HepG2 (cell line): ENCODE measurements at regions not wholly inside any gene's neighbourhood (a gene's known extent, or its start where the extent isn't known, plus 50 kb on each side); places are given as distances from the start of the nearest gene placed in this dataset.
A peak's percentile ranks its signal among the peaks of the same experiment; 100 is the strongest.
"Not testable (repeated sequence)": the region's sequence is repeated elsewhere in the genome, so short reads cannot be mapped to it uniquely, and the experiment has no call there.

Source experiments
- ATAC-seq: fragments of 200-7000 bp; cut with Tn5 transposase; 3 replicates; pipeline ENCODE4 v1.9.1; 2020; ENCODE audit warnings: mild to moderate bottlenecking, moderate library complexity
- BruUV-seq: library from RNA; stranded (reverse); fragments of 400-500 nt; replicated peaks from 2 replicates; lab custom pipeline; 2021; lab: Mats Ljungman, UMichigan
- CTCF ChIA-PET: fragments of 300-600 bp; formaldehyde crosslinking; extraction: SDS; loops from one replicate; lab custom pipeline; 2021; ENCODE audit warnings: low total read pairs, inconsistent platforms, low intra/inter-chr PET ratio; lab: Yijun Ruan, JAX
- POLR2A ChIA-PET: fragments of 350-600 bp; sonication (Branson Sonifier 250); formaldehyde crosslinking; loops from one replicate; lab custom pipeline; 2020; ENCODE audit warnings: antibody characterized with exemption, inconsistent platforms; lab: Yijun Ruan, JAX
- DNase-seq: peaks from one replicate; pipeline ENCODE4 v3.0.0-alpha.2; 2015; ENCODE audit warnings: low spot score
- FAIRE-seq: peaks from 3 replicates; lab custom pipeline; 2011; peaks lifted over from hg19 to GRCh38; lab: Jason Lieb, UNC
- H2AFZ ChIP-seq: one replicate; pipeline ENCODE4 v1.6.1; 2011; ENCODE audit warnings: low read length, inconsistent platforms
- H3K27ac ChIP-seq: fragments of 300-600 bp; 3 replicates; pipeline ENCODE4 v1.8.0; 2011; ENCODE audit warnings: mixed run types, mild to moderate bottlenecking, mixed read lengths, low read length, inconsistent platforms; ENCODE audit not compliant: insufficient read depth; ENCODE audit errors: extremely low read length
- H3K27me3 ChIP-seq, 2 experiments: fragments of 200-600 bp in 1 of 2; 2 replicates in 1 of 2; 3 replicates in 1 of 2; pipeline versions ENCODE4 v1.6.0 to v1.8.0; 2011; ENCODE audit warnings: low read length in 2 of 2, mild to moderate bottlenecking in 2 of 2, moderate library complexity in 2 of 2, inconsistent platforms in 1 of 2; ENCODE audit not compliant: insufficient read depth in 2 of 2, control insufficient read depth in 1 of 2
- H3K36me3 ChIP-seq, 2 experiments: fragments of 200-600 bp in 1 of 2; replicated peaks in 1 of 2; 2 replicates in 1 of 2; 3 replicates in 1 of 2; pipeline versions ENCODE4 v1.5.1 to v1.8.0; 2011; ENCODE audit warnings: low read length in 2 of 2, inconsistent platforms in 1 of 2; ENCODE audit not compliant: insufficient read depth in 2 of 2, control insufficient read depth in 1 of 2
- H3K4me1 ChIP-seq: 2 replicates; pipeline ENCODE4 v1.5.1; 2012; ENCODE audit warnings: low read length, inconsistent platforms; ENCODE audit not compliant: insufficient read depth
- H3K4me2 ChIP-seq: 2 replicates; pipeline ENCODE4 v1.6.0; 2011; ENCODE audit warnings: low read depth, low read length, inconsistent platforms
- H3K4me3 ChIP-seq, 3 experiments: fragments of 200-600 bp in 1 of 3; sonication (generic), shearing (Covaris generic) in 1 of 3; replicated peaks in 1 of 3; 2 replicates each; pipeline ENCODE4 v1.5.1; 2011 to 2016; ENCODE audit warnings: low read length in 3 of 3, inconsistent platforms in 2 of 3, low read depth in 2 of 3, mild to moderate bottlenecking in 2 of 3, control low read depth in 1 of 3, mixed read lengths in 1 of 3; ENCODE audit not compliant: insufficient read depth in 1 of 3
- H3K79me2 ChIP-seq: one replicate; pipeline ENCODE4 v1.6.1; 2011; ENCODE audit warnings: low read length, inconsistent platforms; ENCODE audit not compliant: insufficient read depth
- H3K9ac ChIP-seq: 2 replicates; pipeline ENCODE4 v1.6.0; 2011; ENCODE audit warnings: mild to moderate bottlenecking, low read depth, low read length, inconsistent platforms; ENCODE audit not compliant: insufficient read depth
- H3K9me3 ChIP-seq: 2 replicates; pipeline ENCODE4 v1.5.1; 2012; ENCODE audit warnings: mild to moderate bottlenecking, low read length
- H4K20me1 ChIP-seq: 2 replicates; pipeline ENCODE4 v1.6.0; 2011; ENCODE audit warnings: inconsistent platforms, mild to moderate bottlenecking, low read length, moderate library complexity; ENCODE audit not compliant: insufficient read depth
- STAG1 ChIP-seq: sonication (generic); formaldehyde crosslinking; IDR thresholded peaks from 2 replicates; pipeline ENCODE4 v1.4.0; 2020; ENCODE audit warnings: missing genetic modification reagents
- ZNF564 ChIP-seq: sonication (generic); formaldehyde crosslinking; IDR thresholded peaks from 2 replicates; pipeline ENCODE4 v1.8.1; 2023; ENCODE audit warnings: mild to moderate bottlenecking, missing genetic modification reagents
- WGBS: methylation state at CpG from one replicate; pipeline ENCODE4 v1.1.6; 2017; ENCODE audit warnings: low lambda C conversion rate; 5-methylcytosine and 5-hydroxymethylcytosine counted together
- in situ Hi-C: cut with HindIII; loops from 2 replicates; pipeline ENCODE4 v1.10.0; 2017; ENCODE audit warnings: low pct_unique_long_range_greater_than_20kb; ENCODE audit not compliant: extremely low pct_ligation_motif_present
- intact Hi-C: fragments of 100-400 bp; cut with micrococcal nuclease; formaldehyde crosslinking; loops from one replicate; pipeline ENCODE4 v1.10.0; 2022; ENCODE audit not compliant: unreplicated experiment

GRCh38 chr12:12008931-12009611 is 61.7 kb upstream of the BCL2L14 start:
- 37% methylated on average over 11 of the region's 13 CpGs for WGBS
- H3K27ac ChIP-seq, result no peak overlapping the region
- peaks cover 4 to 28% of the 10 kb centered on the region in 2 experiments; a peak in 3 of 5 replicates for H3K27me3 ChIP-seq
- H3K4me2 ChIP-seq, result no peak overlapping the region
- in situ Hi-C loops (no loop called here), intact Hi-C loops (no loop called here)
- ChIA-PET POLR2A (no interaction called here), CTCF (no interaction called here)
- no TSS peak for BruUV-seq
- no peak overlapping the region for H3K9ac ChIP-seq
- no peaks in the 10 kb centered on the region for H4K20me1 ChIP-seq
- H3K79me2 ChIP-seq, result no peaks in the 10 kb centered on the region
- peak; percentile 66 for ATAC-seq
- H3K9me3 ChIP-seq, result no peaks in the 10 kb centered on the region
- FAIRE-seq, result no peak
- no peak overlapping the region for H3K4me3 ChIP-seq
- no peaks in the 10 kb centered on the region for H3K36me3 ChIP-seq
- H2AFZ ChIP-seq, result no peak overlapping the region
- H3K4me1 ChIP-seq, result no peaks in the 10 kb centered on the region
- DNase-seq, result no peak
- TF ChIP-seq ZNF564 (CRISPR knock-in tag), result no peak
- peak; percentile 28; the same call in 1 of the 2 replicates for TF ChIP-seq STAG1 (CRISPR knock-in tag)

- H3K79me2 ChIP-seq, intact Hi-C loops, FAIRE-seq, in situ Hi-C loops, POLR2A ChIA-PET, H3K9ac ChIP-seq, BruUV-seq, H2AFZ ChIP-seq, H3K36me3 ChIP-seq, H3K9me3 ChIP-seq, H3K4me1 ChIP-seq, H3K4me3 ChIP-seq, H3K27ac ChIP-seq, ATAC-seq, DNase-seq, CTCF ChIA-PET, H4K20me1 ChIP-seq, H3K4me2 ChIP-seq: not testable (repeated sequence)
- H3K27me3 ChIP-seq, result peaks cover 4 to 28% of the 10 kb centered on the region in 2 experiments; a peak in 3 of 5 replicates
- WGBS, result 69% methylated on average over 4 of the region's 6 CpGs
Observed at GRCh38 chr12:12009749-12010276, 60.9 kb upstream of the BCL2L14 start.
